SK-N-SH (cell line): ENCODE measurements at regions not wholly inside any gene's neighbourhood (a gene's known extent, or its start where the extent isn't known, plus 50 kb on each side); places are given as distances from the start of the nearest gene placed in this dataset.

Experiments
- CTCF ChIP-seq: fragments of 200-600 bp; sonication (generic); IDR thresholded peaks from 2 replicates; pipeline ENCODE4 v1.6.1; 2017; ENCODE audit warnings: antibody characterized with exemption, mild to moderate bottlenecking, moderate library complexity
- EP300 ChIP-seq, 2 experiments: IDR thresholded peaks; 2 replicates each; pipeline versions ENCODE4 v1.4.0 to v1.6.1; 2012; ENCODE audit warnings: borderline replicate concordance in 1 of 2, low read depth in 1 of 2, low read length in 1 of 2
- EZH2phosphoT487 ChIP-seq: fragments of 200-600 bp; sonication (generic); IDR thresholded peaks from 2 replicates; pipeline ENCODE4 v1.6.1; 2017; ENCODE audit warnings: low read depth, mixed run types, mild to moderate bottlenecking, antibody characterized with exemption, moderate library complexity, borderline replicate concordance
- MAX ChIP-seq: IDR thresholded peaks from 2 replicates; pipeline ENCODE4 v1.4.0; 2012; ENCODE audit warnings: low read depth
- POLR2AphosphoS5 ChIP-seq: IDR thresholded peaks from 2 replicates; pipeline ENCODE4 v1.6.1; 2012; ENCODE audit warnings: low read depth, low read length
- RCOR1 ChIP-seq: fragments of 150-350 bp; IDR thresholded peaks from 2 replicates; pipeline ENCODE4 v1.6.1; 2017; ENCODE audit warnings: antibody characterized with exemption, low read length
- REST ChIP-seq: IDR thresholded peaks from 2 replicates; pipeline ENCODE4 v1.6.1; 2012; ENCODE audit warnings: mild to moderate bottlenecking, low read depth, low read length, moderate library complexity
- SIN3A ChIP-seq: IDR thresholded peaks from 2 replicates; pipeline ENCODE4 v1.6.1; 2012; ENCODE audit warnings: low read depth, mild to moderate bottlenecking, low read length, moderate library complexity, borderline replicate concordance
- SMC3 ChIP-seq: IDR thresholded peaks from 2 replicates; pipeline ENCODE4 v1.6.1; 2012; ENCODE audit warnings: low read depth, low read length, improper control_type of control experiment
- TAF1 ChIP-seq: IDR thresholded peaks from 2 replicates; pipeline ENCODE4 v1.6.1; 2012; ENCODE audit warnings: low read depth, mild to moderate bottlenecking, low read length, moderate library complexity, borderline replicate concordance
- USF1 ChIP-seq: IDR thresholded peaks from 2 replicates; pipeline ENCODE4 v1.4.0; 2012; ENCODE audit warnings: low read depth, borderline replicate concordance
- YY1 ChIP-seq: IDR thresholded peaks from 2 replicates; pipeline ENCODE4 v1.4.0; 2012; ENCODE audit warnings: low read depth, mild to moderate bottlenecking

GRCh38 chr12:76678992-76679391, 84.9 kb upstream of the ZDHHC17 start:
- no peak for TF ChIP-seq TAF1
- no peak for TF ChIP-seq REST
- no peak for TF ChIP-seq CTCF
- no peak for TF ChIP-seq YY1
- no peak for TF ChIP-seq EP300 (IDR thresholded peaks at IDR 0.05; ENCODE audit: borderline replicate concordance in 1 of 2, low read depth in 1 of 2, low read length in 1 of 2)
- TF ChIP-seq USF1, result no peak
- no peak for TF ChIP-seq RCOR1
- TF ChIP-seq EZH2phosphoT487, result no peak
- no peak for TF ChIP-seq SMC3
- TF ChIP-seq POLR2AphosphoS5, result no peak
- no peak for TF ChIP-seq SIN3A
- TF ChIP-seq MAX, result no peak
